GM18907 (cell line): ENCODE measurements at regions not wholly inside any gene's neighbourhood (a gene's known extent, or its start where the extent isn't known, plus 50 kb on each side); places are given as distances from the start of the nearest gene placed in this dataset.

ENCODE experiments used
- ATAC-seq: cut with Tn5 transposase; IDR thresholded peaks from one replicate; pipeline ENCODE4 v1.9.1; 2021; ENCODE audit warnings: mild to moderate bottlenecking, moderate library complexity; ENCODE audit not compliant: unreplicated experiment

GRCh38 chr16:86410081-86410480, 100.2 kb upstream of the FOXF1 start:
- ATAC-seq, result no peak

GRCh38 chr16:86410529-86410928, 99.8 kb upstream of the FOXF1 start:
- no peak for ATAC-seq

- no peak for ATAC-seq
Measured at GRCh38 chr16:86411897-86412296, 98.4 kb upstream of the FOXF1 start.

DNA sequence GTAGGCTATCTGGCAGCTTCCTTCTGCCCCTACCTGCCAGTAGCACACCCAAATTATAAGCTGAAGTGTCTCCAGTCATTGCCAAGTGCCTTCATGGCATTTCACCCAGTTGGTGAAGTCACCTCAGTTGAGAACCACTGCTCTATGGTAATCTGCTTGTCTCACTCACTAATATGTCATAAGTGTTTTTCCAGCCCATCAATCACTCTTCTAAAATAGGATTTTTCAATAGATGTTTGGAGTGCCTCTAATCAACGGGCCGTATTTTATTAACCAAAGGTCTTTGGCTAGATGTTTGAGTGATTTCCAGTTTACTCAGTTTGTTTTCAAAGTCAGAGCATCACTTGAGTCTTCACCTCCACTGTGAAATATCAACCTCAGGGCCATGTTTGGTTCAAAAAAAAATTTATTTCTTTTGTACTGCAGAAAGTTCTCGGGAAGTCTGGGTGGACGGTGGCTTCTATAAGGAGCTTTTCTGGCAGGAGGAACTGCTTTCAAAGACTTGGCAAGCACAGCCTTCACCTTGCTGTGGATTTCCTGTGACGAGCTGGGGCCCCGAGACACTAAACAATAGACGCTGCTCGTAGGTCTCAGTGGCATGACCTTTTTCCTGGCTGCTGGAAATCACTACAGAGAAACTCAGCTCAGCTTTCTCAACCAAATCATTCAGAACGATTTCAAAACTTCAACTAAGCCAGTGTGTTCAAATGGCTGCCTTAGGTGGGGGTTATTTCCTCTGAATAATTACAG, 95.2 kb upstream of the FOXF1 start:
- no peak for ATAC-seq

GRCh38 chr16:86418981-86419380, 91.3 kb upstream of the FOXF1 start:
- no peak for ATAC-seq

DNA sequence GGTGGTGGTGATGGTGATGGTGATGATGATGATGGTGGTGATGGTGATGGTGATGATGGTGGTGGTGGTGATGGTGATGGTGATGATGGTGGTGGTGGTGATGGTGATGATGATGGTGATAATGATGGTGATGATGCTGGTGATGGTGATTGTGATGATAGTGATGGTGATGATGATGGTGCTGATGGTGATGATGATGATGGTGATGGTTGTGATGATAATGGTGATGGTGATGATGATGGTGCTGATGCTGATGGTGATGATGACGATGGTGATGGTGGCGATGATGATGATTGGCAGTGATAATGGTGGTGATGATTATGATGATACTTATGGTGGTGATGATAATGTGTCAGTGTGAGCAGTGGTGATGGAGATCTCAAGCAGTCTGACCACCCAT, 90.8 kb upstream of the FOXF1 start:
- no peak for ATAC-seq

DNA sequence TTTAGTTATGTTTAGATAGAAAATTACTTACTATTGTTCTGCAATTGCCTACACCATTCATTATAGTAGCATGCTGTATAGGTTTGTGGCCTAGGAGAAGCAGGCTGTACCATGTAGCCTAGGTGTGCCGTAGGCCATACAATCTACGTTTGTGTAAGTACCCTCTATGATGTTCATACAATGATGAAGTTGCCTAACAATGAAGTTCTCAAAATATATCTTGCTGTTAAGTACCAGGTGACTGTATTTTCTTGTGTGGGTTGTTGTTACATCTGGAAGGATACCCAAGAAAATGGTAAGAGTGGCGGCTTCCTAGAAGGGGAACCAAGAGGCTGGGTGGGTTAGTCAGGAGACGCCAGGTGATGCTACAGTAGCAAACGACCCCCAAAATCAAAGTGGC, 88.3 kb upstream of the FOXF1 start:
- ATAC-seq, result no peak

DNA sequence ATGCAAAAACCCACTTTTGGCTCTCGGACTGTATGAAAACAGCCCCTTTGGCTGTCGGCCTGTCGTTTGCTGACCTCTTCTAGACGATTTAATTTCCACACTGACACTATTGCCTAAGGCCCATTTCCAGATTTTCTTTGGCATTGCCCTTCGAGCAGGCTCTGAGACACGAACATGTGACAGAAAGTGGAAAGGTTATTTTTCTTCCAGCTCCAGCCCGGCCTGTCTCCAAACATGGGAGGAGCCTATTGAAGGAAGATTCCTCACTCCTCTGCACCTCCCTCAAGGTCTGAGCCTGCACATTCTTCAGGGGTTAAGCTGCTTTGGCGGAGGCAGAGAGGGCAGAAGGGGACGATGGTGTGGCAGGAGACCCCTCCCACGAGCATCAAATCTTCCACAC, 85.9 kb upstream of the FOXF1 start:
- no peak for ATAC-seq

- ATAC-seq, result no peak
Measured at GRCh38 chr16:86424985-86425384, 85.3 kb upstream of the FOXF1 start.

DNA sequence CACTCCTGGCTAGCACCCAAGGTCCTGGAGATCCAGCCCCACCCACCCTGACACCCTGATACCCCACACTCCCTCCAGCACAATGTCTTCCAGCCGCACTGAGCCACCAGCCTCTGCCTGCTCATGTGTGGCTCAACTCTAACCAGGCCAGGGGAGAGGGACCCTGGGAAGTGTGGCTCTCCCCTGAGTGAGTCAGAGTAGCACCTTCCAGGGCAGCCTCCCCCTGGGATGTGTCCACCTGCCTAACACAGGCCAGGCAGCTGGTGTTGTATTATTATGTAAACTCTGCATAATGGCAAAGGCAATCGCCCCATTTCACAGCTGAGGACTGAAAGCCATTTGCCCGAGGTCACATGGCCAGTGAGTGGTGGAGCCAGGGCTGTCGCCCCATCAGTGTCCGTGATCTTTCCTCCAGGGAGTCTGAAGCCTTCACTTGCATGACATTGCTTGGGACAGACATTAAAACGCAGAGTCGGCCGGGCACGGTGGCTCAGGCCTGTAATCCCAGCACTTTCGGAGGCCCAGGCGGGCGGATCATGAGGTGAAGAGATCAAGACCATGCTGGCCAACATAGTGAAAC, 84.2 kb upstream of the FOXF1 start:
- ATAC-seq, result no peak

DNA sequence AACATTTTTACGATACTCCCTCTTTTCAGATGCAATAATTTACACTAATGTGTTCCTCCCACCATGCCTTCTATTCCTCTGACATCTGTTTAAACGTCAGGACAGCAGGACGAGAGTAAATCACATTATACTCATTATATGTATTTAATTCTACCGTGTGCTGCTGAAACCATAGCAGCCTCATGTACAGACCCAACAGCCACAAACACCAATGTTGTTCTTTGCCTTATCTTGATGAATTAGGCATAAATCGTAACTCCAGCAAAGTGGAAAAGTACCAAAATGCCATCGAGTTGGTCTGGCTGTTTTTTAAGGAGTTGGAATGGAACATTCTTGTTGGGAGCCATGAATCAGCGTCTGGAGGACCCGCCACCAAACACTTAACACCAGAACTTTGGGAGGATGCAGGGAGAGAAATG, 82.9 kb upstream of the FOXF1 start:
- ATAC-seq, result no peak

GRCh38 chr16:86428729-86429517, 81.4 kb upstream of the FOXF1 start:
- no peak for ATAC-seq

- ATAC-seq, result no peak
Measured at GRCh38 chr16:86429663-86430062, 80.7 kb upstream of the FOXF1 start.

GRCh38 chr16:86430814-86431213, 79.5 kb upstream of the FOXF1 start:
- ATAC-seq, result no peak

- no peak for ATAC-seq
Measured at GRCh38 chr16:86431540-86431939, 78.8 kb upstream of the FOXF1 start.

GRCh38 chr16:86432048-86432447, 78.3 kb upstream of the FOXF1 start:
- ATAC-seq, result no peak

GRCh38 chr16:86432691-86433090, 77.6 kb upstream of the FOXF1 start:
- no peak for ATAC-seq

DNA sequence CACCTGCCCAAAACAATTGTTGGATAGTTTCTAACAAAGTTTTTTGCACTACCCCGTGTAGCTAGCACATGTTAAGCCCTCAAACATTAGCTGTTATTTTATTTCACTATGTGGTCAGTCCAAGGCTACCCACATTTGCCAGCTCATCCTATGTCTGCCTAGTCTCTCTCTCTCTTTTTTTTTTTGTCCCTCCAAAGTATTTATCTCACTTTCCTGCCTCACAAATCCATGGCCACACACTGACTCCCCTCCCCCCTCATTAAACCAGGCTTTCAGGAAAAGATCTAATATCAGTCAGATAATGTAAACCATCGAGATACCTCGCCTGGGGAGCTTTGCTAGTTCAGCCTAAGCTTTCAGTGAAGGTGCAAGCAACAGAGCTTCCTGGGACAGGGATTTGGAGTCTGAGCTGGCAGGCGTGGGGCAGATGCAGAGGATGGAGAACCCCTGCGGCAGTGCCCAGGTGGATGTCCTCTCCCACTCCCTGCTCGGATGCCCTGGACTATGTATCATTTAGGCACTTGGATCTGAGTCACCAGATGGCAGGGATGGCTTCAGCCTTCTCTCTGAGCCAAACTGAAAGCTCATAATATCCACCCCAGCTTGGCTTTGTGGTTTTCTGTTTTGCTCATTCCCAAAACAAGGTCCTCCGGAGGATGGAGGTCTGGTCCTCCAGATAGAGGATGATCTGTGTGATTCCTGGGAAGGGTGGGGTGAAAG, 73.7 kb upstream of the FOXF1 start:
- no peak for ATAC-seq

- no peak for ATAC-seq
Measured at GRCh38 chr16:86437348-86437747, 73.0 kb upstream of the FOXF1 start.

DNA sequence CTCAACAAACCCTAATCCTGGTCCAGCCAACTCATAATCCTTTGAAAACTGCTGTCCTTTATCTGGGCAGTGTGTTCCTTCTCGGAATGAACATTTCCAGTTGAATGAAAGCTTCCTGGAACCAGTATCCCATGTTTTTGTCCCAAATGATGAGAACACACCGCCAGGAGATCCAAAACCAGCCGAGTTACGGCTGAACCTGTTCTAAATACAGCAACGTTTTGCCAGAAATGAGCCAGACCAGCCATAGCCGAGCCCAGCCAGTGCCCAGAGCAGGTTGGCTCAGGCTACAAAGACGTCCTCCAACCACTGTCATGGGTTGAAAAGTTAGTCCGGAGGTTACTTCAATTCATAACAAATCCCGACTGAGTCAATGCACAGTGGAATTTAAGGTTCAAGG, 67.6 kb upstream of the FOXF1 start:
- ATAC-seq, result no peak

- ATAC-seq, result no peak
Measured at GRCh38 chr16:86443508-86444147, 66.7 kb upstream of the FOXF1 start.
